NCI-H1694 (cell line): ENCODE measurements at regions not wholly inside any gene's neighbourhood (a gene's known extent, or its start where the extent isn't known, plus 50 kb on each side); places are given as distances from the start of the nearest gene placed in this dataset.

Experiments
- DNase-seq: peaks from one replicate; lab custom pipeline; 2025; lab: John Stamatoyannopoulos, UW

DNA sequence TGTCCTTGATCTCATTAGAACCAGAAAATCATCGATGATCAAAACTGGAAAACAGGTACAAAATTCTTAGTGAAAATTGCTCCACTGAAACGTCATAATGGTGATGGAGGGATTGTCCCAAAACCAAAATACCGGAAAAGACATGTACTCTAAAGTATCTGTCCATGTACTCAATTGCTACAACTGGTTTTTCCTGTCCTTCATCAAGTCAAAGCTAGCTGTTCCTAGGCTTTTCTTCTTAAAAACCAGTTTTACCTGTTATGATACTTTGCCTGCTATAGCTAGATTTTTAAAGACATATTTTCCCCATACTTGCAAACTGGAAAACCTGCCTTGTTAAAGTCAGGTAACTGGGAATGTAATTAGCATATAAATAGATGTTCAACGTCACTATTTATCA lies 50.5 kb upstream of the LRRC1 start:
- DNase-seq = no peak

DNA sequence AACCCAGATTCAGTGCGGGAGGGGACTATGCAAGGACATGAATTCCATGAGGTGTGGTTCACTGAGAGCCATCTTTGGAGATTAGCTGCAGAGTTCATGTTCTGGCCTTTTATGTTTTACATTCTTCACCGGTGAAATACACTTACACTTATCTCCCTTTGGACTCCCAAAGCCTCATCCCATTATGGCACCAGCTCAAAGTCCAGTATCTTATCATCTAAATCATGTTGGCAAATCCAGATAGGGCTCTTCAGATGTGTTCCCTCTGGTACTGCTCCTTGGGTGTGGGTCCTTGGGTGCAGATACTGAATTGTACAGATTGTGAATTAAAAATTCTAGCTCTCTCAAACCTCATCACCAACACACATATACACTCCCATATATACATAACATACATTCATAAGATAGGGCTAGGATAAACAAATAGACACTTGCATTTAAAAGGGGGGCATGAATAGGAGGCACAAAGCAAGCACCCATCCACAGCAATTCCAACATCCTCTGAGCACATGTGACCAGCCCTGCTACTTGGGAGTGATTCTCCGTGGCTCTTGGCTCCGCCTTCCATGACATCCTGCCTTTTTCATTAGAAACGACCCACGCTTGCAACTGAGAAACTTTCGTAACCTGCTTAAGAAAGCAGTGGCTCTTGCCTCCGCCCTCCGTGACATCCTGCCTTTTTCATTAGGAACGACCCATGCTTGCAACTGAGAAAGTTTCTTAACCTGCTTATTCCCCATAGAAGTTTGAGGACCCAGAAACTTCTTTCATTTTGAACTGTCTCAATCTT lies 53.6 kb upstream of the LRRC1 start:
- no peak for DNase-seq

DNA sequence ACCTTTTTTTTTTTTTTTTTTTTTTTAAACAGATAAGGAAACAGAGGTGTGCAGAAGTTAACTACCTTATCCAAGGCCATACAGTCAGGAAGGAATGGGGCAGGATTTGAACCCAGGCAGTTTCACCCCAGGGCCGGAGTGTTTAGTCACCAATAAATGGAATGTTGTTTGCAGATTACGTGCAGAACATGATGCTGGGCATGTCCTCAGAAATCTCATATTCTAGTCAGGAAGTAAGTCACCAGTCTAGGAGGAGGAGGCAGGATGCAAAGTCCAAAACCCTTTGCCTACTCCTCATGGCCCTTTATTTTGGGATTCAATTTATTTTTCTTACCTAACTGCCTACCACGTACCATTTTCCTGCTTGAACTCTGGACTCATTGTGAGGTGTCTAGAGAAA lies 57.1 kb upstream of the LRRC1 start:
- DNase-seq = no peak

DNA sequence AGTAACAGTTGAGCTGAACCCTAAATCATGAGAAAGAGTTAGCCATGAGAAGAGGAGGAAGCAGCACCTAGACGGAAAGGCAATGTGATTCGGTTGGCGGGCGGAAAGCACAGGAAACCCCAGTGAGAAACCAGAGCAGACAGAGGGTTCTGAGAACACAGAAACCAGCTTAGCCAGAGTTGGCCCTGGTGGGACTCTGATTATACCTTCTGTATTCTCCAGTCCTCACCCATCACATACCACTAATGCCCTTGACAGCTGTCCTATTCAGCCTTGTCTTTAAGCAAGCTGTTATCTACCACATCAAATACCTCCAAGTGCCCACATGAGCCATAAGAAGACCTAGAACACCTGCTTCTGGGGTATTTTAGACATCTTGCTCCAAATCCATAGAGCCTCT lies 58.9 kb upstream of the LRRC1 start:
- DNase-seq = no peak

DNA sequence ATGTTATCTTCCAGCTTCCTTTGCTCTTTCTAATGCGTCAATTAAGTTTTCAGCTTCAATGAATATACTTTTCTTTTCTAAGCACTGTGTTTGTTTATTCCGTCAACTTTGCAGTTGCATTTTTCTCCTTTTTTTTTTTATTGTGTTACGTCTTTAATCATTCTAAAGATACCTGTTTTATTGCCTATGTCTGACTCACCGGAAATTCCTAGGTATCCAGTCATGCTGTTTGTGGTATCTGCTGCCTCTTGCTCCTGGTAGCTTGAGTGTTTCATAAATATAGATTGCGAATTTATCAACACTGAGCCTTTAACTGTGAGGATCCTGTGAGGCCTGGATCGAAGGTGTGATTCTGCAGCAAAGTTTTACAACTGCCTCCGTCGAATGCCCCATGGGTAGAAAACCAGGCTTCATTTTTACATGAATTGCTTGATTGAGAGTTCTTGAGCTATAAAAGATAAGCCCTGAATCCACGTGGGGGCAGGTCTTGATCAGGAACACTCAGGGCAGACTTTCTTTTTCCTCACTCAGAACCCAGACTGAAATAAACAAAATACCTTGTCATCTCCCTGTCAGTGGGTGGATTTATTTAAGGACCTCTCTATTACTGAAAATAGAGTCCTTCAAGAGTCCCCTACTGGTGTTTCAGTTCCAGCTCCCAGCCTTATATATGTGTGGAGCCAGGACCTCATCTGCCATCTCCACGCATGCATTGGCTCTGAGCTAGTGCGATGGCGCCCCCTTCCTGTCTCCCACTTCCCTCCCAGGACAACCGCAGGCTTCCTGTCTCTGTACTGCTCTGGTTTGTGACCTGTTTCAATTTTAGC lies 60.1 kb upstream of the LRRC1 start:
- no peak for DNase-seq

DNA sequence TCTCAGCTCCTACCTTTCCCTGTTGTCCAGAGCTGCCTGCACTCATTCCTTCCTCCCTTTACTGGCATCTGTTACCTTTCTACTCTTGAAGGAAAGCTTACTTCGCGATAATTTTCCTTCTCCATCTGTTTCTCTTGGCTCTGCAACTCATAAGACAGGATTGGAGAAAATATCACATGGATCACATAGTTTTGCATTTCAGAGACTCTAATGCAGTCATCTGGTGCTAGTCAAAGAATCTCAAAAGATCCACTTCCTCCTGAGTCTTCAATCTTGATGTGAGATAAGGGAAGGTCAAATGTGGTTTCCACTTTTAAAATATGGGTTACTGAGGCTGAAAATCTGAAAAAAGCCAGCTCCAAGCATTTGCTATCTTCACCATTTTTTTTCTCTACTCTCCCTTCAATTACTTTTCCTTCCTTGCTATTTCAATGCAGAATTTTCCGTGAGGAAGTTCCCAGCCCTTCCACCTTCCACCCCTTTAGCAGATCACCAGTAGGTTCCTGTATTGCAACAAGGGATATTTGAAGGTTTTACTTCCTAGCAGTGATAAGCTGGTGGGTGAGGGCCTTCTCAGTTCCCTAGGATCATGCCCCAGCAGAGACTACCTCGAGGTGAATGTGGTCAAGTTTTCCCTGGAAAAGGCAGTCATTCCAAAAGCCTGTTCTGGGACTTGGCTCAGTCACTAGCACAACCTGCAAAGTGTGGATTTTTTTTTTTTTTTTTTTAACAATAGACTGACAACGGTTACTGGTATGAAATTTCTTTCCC lies 62.8 kb upstream of the LRRC1 start:
- no peak for DNase-seq

DNA sequence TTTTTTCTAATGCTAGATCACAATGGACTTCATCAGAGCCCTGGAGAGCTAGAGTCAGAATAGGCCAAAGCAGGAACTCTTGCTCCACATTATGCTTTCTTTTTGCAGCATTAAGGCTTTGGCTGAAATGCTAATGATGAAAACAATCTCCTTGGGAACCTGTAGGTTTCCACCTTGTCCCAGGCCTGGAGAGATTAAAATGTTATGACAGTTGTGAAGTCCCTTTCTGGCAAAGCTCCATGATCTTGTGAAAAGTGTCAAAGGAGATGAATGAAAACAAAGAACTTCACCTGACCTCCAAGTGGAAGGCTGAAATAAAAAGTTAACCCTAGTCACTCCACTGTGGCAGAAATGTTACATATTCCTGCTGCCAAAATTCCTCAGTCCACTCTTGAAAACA lies 64.0 kb upstream of the LRRC1 start:
- DNase-seq = no peak

DNA sequence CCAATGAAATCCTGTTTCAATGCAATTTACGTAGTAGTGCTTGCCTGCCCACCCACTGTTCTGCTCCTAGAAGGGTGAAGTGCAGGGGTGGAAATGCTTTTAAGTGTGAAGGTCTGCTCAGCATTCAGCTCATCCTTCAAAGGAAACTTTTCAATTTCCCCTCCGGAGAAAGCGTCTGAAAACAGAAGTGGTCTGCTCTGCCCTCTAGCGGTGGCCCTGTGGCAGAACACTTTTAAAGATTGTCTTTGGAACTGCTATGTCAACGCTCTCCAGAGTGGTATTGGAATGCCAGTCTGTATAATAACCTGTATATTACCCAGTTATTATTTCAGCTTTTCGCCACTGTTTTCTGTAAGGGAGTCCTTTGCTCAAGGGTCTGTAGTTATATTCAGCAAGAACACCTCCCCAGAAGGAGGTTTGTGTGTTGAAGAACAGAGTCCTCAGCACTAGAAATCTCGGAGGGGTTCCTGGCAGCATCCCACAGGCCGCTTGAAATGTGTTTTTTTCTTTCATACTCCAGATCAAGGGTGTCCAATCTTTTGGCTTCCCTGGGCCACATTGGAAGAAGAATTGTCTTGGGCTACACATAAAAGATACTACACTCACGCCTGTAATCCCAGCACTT lies 63.1 kb upstream of the KLHL31 start:
- peak; percentile 28 for DNase-seq

DNA sequence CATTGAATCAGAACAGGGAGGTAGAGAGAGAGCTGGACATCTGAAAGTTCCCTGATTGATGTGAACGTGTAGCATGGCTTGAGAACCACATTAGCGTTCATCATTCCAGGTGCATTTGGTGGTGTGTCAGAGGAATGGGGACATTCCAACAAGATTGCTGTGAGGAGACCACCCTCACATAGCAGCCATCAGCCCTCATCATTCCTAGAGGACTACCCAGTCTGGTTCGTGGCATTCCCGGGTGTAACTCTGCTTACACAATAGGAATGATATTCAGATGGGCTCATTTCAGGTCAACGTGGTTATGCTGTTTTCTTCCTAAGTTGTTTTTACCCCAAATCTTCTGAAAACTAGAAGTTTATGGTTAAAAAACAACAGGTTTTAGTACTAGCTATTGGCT lies 62.2 kb upstream of the KLHL31 start:
- no peak for DNase-seq

DNA sequence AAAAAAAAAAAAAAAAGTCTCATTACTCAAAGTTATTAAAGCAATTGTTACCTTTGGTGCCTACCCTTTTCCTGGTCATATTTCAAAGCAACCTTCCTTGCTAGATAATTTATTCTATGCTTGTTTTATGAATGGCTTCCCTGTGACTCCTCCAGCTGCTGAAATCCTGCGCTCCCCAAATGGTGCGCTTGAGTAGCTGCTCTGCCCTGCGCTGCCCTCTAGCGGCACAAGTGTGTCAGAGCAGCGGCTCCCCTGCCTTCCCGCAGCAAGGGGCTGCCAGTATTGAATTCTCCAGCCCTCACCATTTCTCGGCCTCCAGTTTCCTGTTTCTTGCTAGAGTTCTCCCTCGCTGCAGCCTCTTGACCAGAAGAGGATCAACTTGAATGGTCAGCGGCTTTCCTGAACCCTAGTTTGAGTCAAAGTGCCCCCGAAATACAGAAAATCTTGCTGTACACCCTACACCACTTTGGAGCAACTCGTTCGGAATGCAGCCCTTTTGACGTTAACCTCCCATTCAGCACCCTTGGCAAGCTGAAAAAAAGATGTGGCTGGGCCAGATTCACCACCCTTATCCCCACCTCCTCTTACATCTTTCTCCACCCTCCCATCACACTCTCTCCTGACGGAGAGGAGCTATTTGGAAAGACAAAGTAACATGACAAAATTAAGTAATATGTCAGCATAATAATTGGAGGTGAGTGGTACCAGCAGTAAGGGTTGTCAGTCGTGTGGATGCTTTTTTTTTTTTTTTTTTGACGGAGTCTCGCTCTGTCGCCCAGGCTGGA lies 60.4 kb upstream of the KLHL31 start:
- DNase-seq = peak; percentile 50

DNA sequence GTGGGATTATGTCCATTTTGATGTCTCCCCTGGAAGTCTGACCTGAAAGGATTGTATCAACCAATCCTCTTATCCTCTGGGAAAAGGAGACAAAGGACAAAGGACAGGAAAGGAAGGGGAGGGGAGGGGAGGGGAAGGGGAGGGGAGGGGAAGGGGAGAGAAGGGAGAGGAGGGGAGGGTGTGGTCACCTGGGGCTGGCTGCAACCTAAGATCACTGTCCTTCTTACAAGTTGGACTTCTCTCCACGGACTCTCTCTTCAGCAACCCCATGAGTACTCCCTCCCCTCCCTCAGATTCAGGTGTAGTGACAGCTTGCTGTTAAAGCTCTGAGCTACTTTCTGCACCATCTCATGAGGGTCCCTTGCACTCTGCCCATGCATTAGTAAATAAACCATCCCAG lies 58.9 kb upstream of the KLHL31 start:
- DNase-seq = no peak

DNA sequence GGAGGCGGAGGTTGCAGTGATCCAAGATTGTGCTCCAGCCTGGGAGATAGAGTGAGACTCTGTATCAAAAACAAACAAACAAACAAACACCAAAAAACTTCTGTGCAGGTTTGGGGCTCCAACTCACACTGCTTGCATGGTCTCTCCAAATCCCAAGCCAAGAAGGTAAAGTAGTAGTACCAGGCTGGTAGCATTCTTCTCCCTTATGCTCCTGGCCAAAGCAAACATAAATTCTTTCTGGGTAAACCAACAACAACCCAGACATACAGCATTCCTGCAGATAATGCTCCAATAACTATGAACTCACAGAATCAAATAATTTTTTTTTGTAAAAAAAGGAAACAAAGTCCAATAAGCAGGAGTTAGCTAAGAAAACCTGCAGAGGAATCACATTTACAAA lies 57.8 kb upstream of the KLHL31 start:
- no peak for DNase-seq

DNA sequence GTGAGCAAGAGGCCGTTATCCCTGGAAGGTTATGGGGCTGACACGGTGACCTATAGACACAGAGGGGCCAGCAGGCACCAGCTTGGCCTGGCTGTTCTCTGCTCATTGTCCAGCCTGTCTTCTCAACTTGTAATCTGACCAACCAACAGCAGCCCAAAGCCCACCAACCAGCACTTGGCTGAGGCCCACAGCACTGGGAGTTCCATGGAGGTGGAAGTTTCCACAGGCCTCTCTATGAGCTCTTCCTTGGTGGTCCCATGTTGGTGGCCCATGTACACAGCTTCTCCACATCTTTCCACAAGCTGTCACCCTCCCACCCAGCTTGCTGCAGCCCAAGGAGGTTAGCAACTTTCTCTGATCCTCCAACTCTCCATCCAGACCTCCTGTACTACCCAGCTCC lies 56.2 kb upstream of the KLHL31 start:
- DNase-seq = no peak

DNA sequence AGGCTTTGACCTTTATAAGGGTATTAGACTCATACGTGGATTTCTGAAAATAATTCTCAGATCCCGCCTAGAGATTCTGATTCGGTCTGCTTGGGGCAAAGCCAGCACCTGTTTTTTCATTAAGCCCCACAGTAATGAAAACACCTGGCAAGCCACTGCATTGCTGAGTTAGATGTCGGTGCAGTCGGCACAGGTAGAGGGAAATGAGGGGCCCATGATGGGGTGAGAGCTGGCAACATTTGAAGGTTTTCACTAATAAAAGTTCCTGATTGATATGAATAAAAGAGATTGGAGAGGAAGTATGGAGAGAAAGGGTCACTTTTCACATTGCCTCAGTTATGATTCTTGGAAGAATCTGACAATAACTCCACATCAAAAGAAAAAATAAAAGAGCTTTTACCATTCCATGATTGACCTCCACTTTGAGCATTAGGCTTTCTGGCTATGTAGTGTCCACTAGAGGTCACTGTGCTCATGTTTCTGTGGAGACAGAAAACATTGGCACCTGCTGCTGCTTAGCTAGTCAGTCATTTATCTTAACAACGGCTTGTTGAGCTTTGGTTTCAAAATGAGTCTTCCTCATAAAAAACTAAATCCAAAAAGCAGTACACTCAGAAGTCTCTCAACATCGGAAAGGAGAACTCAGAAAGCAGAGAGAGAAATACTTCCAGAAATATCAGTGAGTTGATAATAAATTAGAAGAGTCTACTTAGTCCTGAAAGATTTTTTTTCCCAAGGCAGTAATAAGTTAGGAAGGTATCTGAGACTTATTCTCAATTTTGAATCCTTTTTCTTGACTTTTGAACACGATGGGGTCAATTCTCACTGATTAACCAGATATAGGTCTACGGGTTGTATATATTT lies 53.3 kb upstream of the KLHL31 start:
- peak; percentile 51 for DNase-seq

DNA sequence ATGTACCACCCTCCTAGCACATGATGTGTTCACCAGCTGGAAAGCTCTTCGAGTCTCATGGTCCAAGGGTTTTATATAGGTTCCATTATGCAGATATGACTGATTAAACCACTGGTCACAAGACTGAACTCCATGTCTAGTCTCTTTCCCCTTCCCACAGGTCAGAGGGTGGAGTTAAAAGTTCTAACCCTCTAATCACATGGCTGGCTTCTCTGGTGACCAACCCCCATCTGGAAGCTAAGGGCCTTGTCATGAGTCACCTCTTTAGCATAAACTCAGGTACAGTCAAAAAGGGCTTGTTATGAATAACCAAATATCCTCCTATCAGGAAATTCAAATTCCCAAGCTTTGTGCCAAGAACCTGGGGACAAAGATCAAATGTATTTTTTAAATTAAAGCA lies 52.0 kb upstream of the KLHL31 start:
- no peak for DNase-seq

DNA sequence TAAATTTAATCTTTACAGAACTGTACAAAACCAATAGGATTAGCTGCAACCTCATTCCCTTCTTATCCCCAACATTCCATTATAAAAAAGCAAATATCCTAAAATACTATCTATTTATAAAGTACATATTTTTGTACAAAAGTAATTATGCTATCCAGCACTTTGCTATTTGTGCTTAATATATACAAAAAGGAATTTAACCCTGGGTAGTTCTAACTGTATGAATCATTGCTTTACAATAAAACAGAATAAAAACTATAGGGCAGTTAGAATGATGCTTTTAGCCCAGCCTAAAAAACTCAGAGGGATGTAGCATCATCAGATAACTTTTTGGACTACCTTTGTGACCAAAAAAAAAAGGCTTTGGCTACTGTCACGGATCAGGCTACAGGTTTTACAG lies 49.9 kb upstream of the KLHL31 start:
- DNase-seq = no peak
